Effector CD8-positive, alpha-beta T cell (primary cell): ENCODE measurements at regions not wholly inside any gene's neighbourhood (a gene's known extent, or its start where the extent isn't known, plus 50 kb on each side); places are given as distances from the start of the nearest gene placed in this dataset.

Source experiments
- DNase-seq: peaks from one replicate; lab custom pipeline; 2025; lab: John Stamatoyannopoulos, UW

- DNase-seq, result no peak
Measured at GRCh38 chr14:98014851-98015615, 1217.9 kb downstream of the VRK1 start.

- DNase-seq, result no peak
Measured at GRCh38 chr14:98015921-98016320, 1218.7 kb downstream of the VRK1 start.

GRCh38 chr14:98018628-98019027 lies 1221.4 kb downstream of the VRK1 start:
- DNase-seq, result no peak

DNA sequence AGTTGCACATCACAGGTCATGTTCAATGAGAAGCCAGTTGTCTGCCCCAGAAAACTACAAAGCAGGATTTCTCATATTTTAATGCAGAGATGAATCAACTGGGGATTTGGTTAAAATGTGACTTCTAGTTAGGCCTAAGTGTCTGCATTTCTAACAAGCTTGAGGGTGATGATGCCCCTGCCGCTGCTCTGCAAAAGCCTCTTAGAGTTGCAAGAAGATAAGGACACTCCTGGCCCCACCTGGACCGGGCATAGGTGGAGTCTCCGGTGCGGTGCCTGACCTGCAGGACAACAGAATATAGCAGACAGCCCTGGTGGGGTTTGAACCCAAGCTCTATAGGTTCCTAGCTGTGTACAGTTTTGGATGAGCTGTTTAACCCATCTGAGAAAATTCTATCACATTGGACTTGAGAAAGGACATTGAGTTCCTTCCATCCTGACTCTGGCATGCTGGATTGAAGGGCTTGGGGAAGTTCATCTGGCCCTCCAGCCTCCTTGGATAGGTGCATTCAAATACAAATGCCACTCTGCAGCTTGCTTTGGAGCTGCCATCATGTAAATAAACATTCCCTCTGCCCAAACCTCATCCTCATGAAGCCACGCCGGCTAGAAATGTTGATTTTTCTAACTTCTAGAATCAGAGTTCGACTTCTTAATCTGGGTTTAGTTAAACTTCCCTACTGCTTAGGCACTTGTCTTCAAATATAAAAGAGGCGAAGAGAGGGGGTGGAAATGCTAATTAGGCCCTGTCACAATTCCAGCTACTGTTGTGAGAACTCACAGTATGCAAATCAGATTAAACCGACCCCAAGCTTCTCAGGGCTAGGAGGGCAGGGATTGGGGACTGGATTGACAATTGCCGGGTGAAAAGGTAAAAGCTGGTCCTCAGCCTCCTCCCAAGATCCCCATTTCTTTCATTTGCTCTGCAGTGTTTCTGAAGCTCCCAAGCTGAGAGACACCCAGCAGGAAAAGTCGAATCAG lies 1225.6 kb downstream of the VRK1 start:
- no peak for DNase-seq

DNA sequence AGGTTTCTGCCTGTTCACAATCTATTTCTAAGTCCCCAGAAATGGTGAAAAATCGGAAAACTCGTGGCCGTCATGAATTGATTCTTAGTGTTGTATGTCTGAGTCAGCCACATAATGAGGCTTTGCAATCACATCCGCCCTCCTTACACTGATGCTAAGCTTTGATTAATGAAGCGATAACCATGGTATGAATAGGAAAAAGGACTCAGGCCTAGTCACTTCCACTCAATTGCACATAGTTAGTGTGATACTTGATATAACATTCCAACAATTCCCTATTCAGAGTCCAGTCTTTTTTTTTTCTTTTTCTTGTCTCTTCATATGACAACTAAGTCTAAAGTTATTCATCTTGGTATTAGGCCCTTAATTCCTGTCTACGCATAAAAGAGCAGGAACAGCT lies 1231.0 kb downstream of the VRK1 start:
- no peak for DNase-seq

DNA sequence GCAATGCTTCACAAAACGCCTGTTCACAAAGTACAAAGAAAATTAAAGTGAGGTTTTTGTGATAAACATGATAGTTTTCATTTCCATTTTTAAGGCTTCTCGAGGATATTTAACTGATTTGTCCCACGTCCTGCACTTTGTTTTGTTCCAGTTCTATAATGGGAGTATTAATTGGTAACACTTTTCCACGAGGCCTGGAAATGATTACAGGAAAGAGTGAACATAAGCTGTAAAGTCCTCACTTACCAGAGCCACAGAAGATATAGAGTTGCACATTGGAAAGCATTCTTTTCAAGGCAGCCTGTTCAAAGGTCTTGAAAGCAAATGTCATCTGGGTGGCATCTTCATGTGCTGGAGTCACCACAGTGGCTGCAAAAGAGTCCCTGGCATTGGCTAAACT lies 1236.6 kb downstream of the BCL11B start:
- DNase-seq, result no peak

DNA sequence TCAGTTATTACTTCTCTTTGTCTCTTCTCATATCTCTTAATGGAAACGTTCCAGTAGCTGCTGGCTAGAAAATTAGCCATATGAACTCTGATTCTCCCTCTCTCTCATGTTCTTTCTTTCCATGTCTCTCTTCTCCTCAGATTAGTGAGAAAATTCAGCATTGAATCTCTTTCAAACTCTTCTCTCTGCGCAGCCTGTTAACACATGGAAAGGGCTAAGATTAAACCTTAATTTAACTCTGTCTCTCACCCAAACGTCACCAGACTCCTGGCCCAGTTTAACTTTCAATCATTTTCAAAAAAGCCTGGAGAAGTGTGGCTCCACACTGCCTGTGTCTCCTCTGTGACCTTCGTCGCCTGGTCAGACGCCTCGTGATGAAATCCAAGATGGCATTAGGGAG lies 1234.2 kb downstream of the BCL11B start:
- no peak for DNase-seq

DNA sequence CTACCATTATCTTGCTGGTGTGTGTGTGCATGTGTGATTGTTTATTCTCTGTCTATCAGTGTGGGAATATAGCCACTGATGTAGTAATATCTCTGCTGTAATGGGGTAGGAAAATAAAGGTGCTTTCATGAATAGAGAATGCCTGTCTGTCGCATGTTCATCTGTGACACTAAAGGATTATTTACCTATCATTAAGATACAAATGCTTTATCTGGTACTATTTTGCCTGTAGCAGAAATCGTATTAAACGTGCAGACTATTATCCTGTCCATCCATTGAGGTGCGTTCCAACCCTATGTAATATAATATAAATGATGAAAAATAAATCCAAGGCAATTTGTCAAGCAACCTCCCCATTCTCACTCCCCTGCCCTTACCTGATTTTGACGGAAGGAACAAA lies 1215.1 kb downstream of the BCL11B start:
- DNase-seq, result no peak

- no peak for DNase-seq
Measured at GRCh38 chr14:98059106-98059505, 1212.9 kb downstream of the BCL11B start.

DNA sequence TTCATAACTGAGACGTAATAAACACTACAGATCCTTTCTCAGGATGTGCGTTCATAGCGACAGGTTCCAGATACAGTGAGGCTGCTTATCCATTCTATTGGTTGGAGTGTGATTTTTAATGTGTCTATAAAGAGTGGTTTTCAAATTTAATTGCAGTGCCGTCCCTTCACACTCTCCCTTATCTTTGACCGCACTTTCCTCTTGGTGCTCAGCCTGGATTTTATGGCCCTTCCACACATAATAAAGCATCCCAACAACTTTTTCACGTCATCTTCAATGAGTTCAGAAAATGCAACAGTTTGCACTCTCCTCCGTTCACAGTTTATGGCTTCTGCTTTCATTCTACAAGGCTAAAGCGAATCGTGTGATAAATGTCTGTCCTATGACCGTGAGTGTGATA lies 1209.9 kb downstream of the BCL11B start:
- no peak for DNase-seq

DNA sequence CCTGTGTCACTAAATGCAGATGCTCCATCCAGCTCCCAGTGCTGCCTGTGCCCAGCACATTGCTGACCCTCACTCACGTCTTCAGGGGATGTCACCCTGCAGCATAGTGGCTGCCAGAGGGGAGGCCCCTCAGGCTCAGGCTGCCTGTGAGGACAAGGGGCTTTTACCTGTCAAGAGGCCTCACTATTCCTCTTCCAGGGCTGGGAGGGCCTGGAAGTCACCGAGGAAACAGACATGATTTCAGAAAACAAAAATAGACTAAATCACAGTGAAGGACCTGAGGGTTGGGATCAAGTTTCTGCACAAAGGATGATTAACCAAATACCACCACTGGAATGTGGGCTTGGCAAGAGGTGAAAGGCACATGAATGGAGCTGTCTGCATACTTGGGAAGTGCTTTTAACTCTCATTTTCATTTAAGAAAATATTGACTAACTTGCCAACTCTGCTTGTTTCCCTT lies 1202.3 kb downstream of the BCL11B start:
- DNase-seq, result no peak

DNA sequence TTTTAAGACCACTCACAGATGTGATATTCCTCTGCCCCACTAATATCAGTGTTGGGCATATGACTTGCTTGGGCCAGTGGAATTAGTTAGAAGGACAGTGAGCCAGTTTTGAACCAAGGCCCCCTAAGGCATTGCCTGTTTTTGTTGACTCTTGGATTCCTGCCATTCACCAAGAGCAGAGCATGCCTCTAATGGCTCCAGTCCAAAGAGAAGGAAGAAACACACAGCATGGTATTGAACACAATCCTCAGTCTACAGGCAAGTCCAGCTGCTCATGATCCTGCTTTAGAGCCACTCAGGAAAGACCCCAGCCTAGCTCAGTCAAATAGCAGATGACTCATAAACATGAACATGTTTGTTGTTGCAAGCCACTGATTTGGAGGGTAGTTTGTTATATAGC lies 1201.5 kb downstream of the BCL11B start:
- no peak for DNase-seq

- no peak for DNase-seq
Measured at GRCh38 chr14:98074111-98074510, 1197.9 kb downstream of the BCL11B start.

GRCh38 chr14:98077176-98077575 lies 1194.8 kb downstream of the BCL11B start:
- DNase-seq, result no peak

GRCh38 chr14:98082833-98083232 lies 1189.2 kb downstream of the BCL11B start:
- DNase-seq, result no peak

GRCh38 chr14:98085751-98086150 lies 1186.2 kb downstream of the BCL11B start:
- no peak for DNase-seq

DNA sequence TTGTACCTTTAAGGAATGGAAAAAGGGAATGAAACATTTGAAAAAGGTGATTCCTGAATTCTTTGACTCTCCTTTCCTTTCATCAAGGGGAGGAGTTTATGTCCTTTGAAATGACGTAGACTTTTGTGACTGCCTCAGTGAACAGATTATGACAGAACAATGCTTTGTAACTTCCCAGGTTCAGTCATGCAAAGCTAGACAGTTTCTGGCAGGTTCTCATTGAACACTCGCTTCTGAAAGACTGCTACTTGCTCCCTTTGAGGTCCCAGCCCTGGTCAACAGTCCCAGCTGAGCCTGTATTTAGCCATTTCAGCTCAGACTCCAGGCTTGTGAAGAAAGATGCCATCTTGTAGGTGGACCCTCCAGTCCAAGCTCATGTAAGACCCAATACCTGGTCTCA lies 1178.9 kb downstream of the BCL11B start:
- DNase-seq, result no peak

- no peak for DNase-seq
Measured at GRCh38 chr14:98099527-98099926, 1172.5 kb downstream of the BCL11B start.

GRCh38 chr14:98101323-98101722 lies 1170.7 kb downstream of the BCL11B start:
- no peak for DNase-seq

DNA sequence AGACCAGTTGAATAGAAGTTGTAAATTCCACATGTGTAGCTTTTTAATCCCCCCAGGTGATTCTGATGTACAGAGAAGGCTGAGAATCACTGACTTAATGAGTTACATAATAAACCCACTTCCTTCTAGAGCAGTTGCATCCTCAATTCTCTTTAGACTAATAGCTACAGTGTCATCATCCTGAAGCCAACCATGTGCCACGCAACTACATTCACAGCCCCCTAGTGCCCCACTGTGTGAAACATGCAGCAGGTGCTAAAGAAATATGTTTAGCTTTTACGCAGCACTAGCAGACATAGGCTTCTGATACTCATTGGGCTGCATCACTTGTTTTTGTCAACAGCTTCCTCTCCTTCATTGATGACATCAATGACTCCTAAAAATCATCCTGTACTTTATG lies 1168.3 kb downstream of the BCL11B start:
- no peak for DNase-seq

GRCh38 chr14:98109326-98109725 lies 1162.7 kb downstream of the BCL11B start:
- no peak for DNase-seq

- no peak for DNase-seq
Measured at GRCh38 chr14:98112194-98112780, 1159.7 kb downstream of the BCL11B start.
